Body of pancreas (tissue), 4 donors: ENCODE measurements at regions not wholly inside any gene's neighbourhood (a gene's known extent, or its start where the extent isn't known, plus 50 kb on each side); places are given as distances from the start of the nearest gene placed in this dataset.

Experiments
- ATAC-seq: fragments of 150-250 bp; one replicate; pipeline ENCODE4 v1.9.1; 2016
- DNase-seq, 4 donors: peaks; one replicate each; pipeline ENCODE4 v3.0.0-alpha.2; 2019
- H3K27ac ChIP-seq, 4 donors: fragments of 200-600 bp; sonication (generic); 1 replicate in 3 of 4; 2 replicates in 1 of 4; pipeline versions ENCODE4 v1.5.1 to v1.6.1; 2016 to 2019; ENCODE audit warnings: mild to moderate bottlenecking in 1 of 4, mixed read lengths in 1 of 4, moderate library complexity in 1 of 4
- H3K27me3 ChIP-seq, 2 donors: fragments of 200-600 bp; sonication (generic); one replicate each; pipeline ENCODE4 v1.6.0; 2016; ENCODE audit warnings: mild to moderate bottlenecking in 1 of 2
- H3K36me3 ChIP-seq, 2 donors: fragments of 200-600 bp; sonication (generic); replicated peaks in 1 of 2; 2 replicates each; pipeline ENCODE4 v1.5.1; 2016; ENCODE audit warnings: low read depth in 2 of 2; ENCODE audit not compliant: insufficient read depth in 1 of 2
- H3K4me1 ChIP-seq: fragments of 200-600 bp; sonication (generic); one replicate; pipeline ENCODE4 v1.6.0; 2016
- H3K4me3 ChIP-seq, 2 donors: fragments of 200-600 bp; sonication (generic); 1 replicate in 1 of 2; 2 replicates in 1 of 2; pipeline ENCODE4 v1.5.1; 2016 to 2019
- H3K9me3 ChIP-seq, 3 donors: fragments of 200-600 bp; sonication (generic); 1 replicate in 2 of 3; 2 replicates in 1 of 3; pipeline ENCODE4 v1.5.1; 2016
- CTCF ChIP-seq, 7 experiments: fragments of 450-650 bp in 4 of 7; fragments of 200-600 bp in 3 of 7; sonication (generic) in 3 of 7; IDR thresholded peaks; one replicate each; pipeline ENCODE4 v1.5.1; 2016 to 2019; ENCODE audit warnings: antibody characterized with exemption in 7 of 7
- POLR2A ChIP-seq, 3 donors: fragments of 450-650 bp; IDR thresholded peaks; one replicate each; pipeline ENCODE4 v1.6.1; 2016; ENCODE audit warnings: antibody characterized with exemption in 3 of 3, mild to moderate bottlenecking in 2 of 3
- WGBS, 2 donors: methylation state at CpG; one replicate each; pipeline ENCODE4 v1.1.5; 2017; 5-methylcytosine and 5-hydroxymethylcytosine counted together
- intact Hi-C: fragments of 100-400 bp; cut with DNase I; formaldehyde crosslinking; loops from one replicate; pipeline ENCODE4 v1.15.1; 2023

GRCh38 chr9:115596746-115597080 lies 478.8 kb upstream of the TNC start:
- H3K4me3 ChIP-seq: no peak overlapping the region
- TF ChIP-seq CTCF (IDR thresholded peaks at IDR 0.05) (no peak), POLR2A (IDR thresholded peaks at IDR 0.05) (no peak)
- DNase-seq (no peak), ATAC-seq (no peak)
- 17 to 27% methylated on average over 4 of the region's 4 CpGs for WGBS, 2 donors
- intact Hi-C loops: loop anchor here (10.0 kb wide), 2 partner anchors 978 to 1058 kb away; no protein-coding TSS in a partner anchor
- no peaks in the 10 kb centered on the region for H3K36me3 ChIP-seq
- no peak overlapping the region for H3K27ac ChIP-seq
- no peaks in the 10 kb centered on the region for H3K4me1 ChIP-seq
- no peaks in the 10 kb centered on the region for H3K9me3 ChIP-seq
- no peaks in the 10 kb centered on the region for H3K27me3 ChIP-seq

GRCh38 chr9:115597330-115597895 lies 479.5 kb upstream of the TNC start:
- Histone ChIP-seq H3K27ac (no peak overlapping the region), H3K9me3 (no peaks in the 10 kb centered on the region), H3K4me1 (no peaks in the 10 kb centered on the region), H3K4me3 (no peak overlapping the region), H3K27me3 (no peaks in the 10 kb centered on the region), H3K36me3 (no peaks in the 10 kb centered on the region)
- 61 to 73% methylated on average over 3 of the region's 3 CpGs for WGBS, 2 donors
- no peak for ATAC-seq
- DNase-seq: no peak
- intact Hi-C loops: loop anchor here (10.0 kb wide), 2 partner anchors 977 to 1057 kb away; no protein-coding TSS in a partner anchor
- no peak for TF ChIP-seq CTCF (IDR thresholded peaks at IDR 0.05)
- no peak for TF ChIP-seq POLR2A (IDR thresholded peaks at IDR 0.05)

- Histone ChIP-seq H3K4me3 (no peak overlapping the region), H3K27ac (no peak overlapping the region), H3K9me3 (no peaks in the 10 kb centered on the region), H3K36me3 (no peaks in the 10 kb centered on the region), H3K27me3 (no peaks in the 10 kb centered on the region), H3K4me1 (no peaks in the 10 kb centered on the region)
- DNase-seq (no peak), ATAC-seq (no peak)
- intact Hi-C loops: loop anchor here (10.0 kb wide), 2 partner anchors 976 to 1056 kb away; no protein-coding TSS in a partner anchor
- no peak for TF ChIP-seq CTCF (IDR thresholded peaks at IDR 0.05)
- no peak for TF ChIP-seq POLR2A (IDR thresholded peaks at IDR 0.05)
Measured at GRCh38 chr9:115598751-115599150, 480.8 kb upstream of the TNC start.

- Histone ChIP-seq H3K4me3 (no peak overlapping the region), H3K27me3 (no peaks in the 10 kb centered on the region), H3K4me1 (no peaks in the 10 kb centered on the region), H3K9me3 (no peaks in the 10 kb centered on the region), H3K36me3 (no peaks in the 10 kb centered on the region), H3K27ac (no peak overlapping the region)
- ATAC-seq (no peak), DNase-seq (no peak)
- WGBS, 2 donors: 47 to 69% methylated on average over 1 of the region's 1 CpG
- TF ChIP-seq POLR2A (IDR thresholded peaks at IDR 0.05) (no peak), CTCF (IDR thresholded peaks at IDR 0.05) (no peak)
- intact Hi-C loops: loop anchor here (10.0 kb wide), 2 partner anchors 975 to 1055 kb away; no protein-coding TSS in a partner anchor
Measured at GRCh38 chr9:115599898-115600297, 481.9 kb upstream of the TNC start.

- Histone ChIP-seq H3K27ac (no peak overlapping the region), H3K36me3 (no peaks in the 10 kb centered on the region), H3K4me3 (no peak overlapping the region), H3K27me3 (no peaks in the 10 kb centered on the region), H3K9me3 (no peaks in the 10 kb centered on the region), H3K4me1 (no peaks in the 10 kb centered on the region)
- intact Hi-C loops: no loop called here
- DNase-seq: no peak
- TF ChIP-seq CTCF (IDR thresholded peaks at IDR 0.05) (no peak), POLR2A (IDR thresholded peaks at IDR 0.05) (no peak)
- no peak for ATAC-seq
- WGBS, 2 donors: 41 to 55% methylated on average over 3 of the region's 3 CpGs
Measured at GRCh38 chr9:115601434-115601833, 483.5 kb upstream of the TNC start.
